RWPE1 (cell line): ENCODE measurements at regions not wholly inside any gene's neighbourhood (a gene's known extent, or its start where the extent isn't known, plus 50 kb on each side); places are given as distances from the start of the nearest gene placed in this dataset.

Source experiments
- CTCF ChIA-PET: fragments of 350-600 bp; sonication (Branson Sonifier 250); formaldehyde crosslinking; extraction: SDS; loops from one replicate; lab custom pipeline; 2021; lab: Yijun Ruan, JAX
- POLR2A ChIA-PET: fragments of 400-600 bp; formaldehyde crosslinking; extraction: SDS; loops from one replicate; lab custom pipeline; 2020; ENCODE audit warnings: antibody characterized with exemption; ENCODE audit not compliant: low non-redundant PET; lab: Yijun Ruan, JAX
- DNase-seq: peaks from one replicate; pipeline ENCODE4 v3.0.0; 2012; ENCODE audit warnings: low spot score
- H3K27ac ChIP-seq: fragments of 450-650 bp; 2 replicates; pipeline ENCODE4 v1.5.1; 2017
- TF ChIP-seq, protein P1 (sequence below): fragments of 450-650 bp; conservative IDR thresholded peaks from 2 replicates; pipeline ENCODE4 v1.5.1; 2017; ENCODE audit warnings: low read depth, mild to moderate bottlenecking

DNA sequence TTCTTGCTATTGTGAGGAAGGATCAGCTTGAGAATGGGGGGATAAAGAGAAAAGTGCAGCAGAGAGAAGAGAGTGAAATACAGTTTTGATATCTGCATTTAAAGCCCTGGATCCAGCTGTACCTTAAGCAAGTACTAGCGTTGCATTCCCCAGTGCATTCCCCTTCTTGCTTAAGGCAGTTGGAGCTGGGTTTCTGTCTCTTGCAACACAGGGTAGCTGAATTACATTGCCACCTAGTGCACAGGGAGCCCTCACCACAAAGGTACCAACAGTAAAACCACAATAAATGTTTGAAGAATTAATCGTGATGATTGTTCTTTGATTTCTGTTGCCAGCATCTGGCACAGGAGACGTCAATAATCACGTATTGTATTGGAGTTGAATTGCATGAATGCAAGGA lies 588.7 kb downstream of the RBFOX1 start:
- no peak for DNase-seq
- CTCF ChIA-PET = no interaction called here
- TF ChIP-seq, protein P1, sequence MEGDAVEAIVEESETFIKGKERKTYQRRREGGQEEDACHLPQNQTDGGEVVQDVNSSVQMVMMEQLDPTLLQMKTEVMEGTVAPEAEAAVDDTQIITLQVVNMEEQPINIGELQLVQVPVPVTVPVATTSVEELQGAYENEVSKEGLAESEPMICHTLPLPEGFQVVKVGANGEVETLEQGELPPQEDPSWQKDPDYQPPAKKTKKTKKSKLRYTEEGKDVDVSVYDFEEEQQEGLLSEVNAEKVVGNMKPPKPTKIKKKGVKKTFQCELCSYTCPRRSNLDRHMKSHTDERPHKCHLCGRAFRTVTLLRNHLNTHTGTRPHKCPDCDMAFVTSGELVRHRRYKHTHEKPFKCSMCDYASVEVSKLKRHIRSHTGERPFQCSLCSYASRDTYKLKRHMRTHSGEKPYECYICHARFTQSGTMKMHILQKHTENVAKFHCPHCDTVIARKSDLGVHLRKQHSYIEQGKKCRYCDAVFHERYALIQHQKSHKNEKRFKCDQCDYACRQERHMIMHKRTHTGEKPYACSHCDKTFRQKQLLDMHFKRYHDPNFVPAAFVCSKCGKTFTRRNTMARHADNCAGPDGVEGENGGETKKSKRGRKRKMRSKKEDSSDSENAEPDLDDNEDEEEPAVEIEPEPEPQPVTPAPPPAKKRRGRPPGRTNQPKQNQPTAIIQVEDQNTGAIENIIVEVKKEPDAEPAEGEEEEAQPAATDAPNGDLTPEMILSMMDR = no peak
- POLR2A ChIA-PET = no interaction called here
- H3K27ac ChIP-seq = no peak overlapping the region

DNA sequence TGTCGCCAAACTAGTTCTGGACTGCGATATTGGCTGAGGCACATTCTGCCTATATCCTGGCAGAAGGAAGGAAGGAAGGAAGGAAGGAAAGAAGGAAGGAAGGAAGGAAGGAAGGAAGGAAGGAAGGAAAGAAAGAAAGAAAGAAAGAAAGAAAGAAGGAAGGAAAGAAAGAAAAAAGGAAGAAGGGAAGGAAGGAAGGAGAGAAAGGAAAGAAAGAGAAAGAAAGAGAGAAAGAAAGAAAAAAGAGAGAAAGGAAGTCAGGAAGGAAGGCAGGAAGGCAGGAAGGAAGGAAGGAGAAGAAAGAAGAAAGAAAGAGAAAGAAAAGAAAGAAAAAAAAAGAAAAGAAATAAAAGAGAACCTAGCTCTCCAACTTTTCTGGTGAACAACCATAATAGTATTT lies 587.1 kb downstream of the RBFOX1 start:
- POLR2A ChIA-PET = no interaction called here
- TF ChIP-seq, protein P1 = no peak
- H3K27ac ChIP-seq = no peak overlapping the region
- DNase-seq = no peak
- CTCF ChIA-PET = interaction anchor here (0.6 kb wide), 1 partner anchor 788 kb away, joined by 3 read pairs; no protein-coding TSS in a partner anchor

DNA sequence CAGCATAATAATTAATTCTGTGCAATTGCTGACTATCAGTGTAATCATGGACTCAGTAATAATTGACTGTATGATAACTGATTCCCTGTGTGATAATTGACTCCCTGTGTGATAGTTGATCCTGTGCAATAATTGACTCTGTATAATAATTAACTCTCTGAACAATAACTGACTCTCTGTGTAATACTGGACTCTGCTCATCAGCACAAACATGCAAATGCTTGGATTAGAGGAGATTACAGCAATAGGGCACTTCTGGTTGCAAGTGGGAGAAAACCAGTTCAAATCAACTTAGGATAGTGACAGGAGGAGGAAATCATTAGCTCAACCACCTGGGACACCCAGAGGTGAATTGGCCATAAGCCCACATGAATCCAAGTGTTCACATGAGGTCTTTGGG lies 582.1 kb downstream of the RBFOX1 start:
- DNase-seq = no peak
- CTCF ChIA-PET = no interaction called here
- no peak overlapping the region for H3K27ac ChIP-seq
- TF ChIP-seq, protein P1 = no peak
- POLR2A ChIA-PET = no interaction called here

DNA sequence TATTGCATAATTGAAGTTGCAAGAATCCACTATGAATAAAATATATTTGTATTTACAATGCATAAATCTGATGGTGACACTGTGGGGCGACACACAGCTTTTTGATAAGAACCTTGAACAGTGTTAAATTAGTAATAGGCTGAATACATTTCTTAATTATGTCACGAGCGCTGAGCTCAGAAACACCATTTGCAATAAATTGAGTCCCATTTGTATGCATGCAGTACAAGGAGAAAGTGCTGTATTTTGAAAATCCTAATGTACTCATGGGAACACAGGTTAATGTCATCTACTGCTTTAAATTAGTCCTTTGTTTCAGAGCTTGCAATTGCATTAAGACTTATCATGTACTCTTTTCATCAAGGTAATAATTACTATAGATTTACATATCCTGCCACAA lies 579.5 kb downstream of the RBFOX1 start:
- DNase-seq = no peak
- TF ChIP-seq, protein P1 = no peak
- ChIA-PET CTCF (no interaction called here), POLR2A (no interaction called here)
- H3K27ac ChIP-seq = no peak overlapping the region

DNA sequence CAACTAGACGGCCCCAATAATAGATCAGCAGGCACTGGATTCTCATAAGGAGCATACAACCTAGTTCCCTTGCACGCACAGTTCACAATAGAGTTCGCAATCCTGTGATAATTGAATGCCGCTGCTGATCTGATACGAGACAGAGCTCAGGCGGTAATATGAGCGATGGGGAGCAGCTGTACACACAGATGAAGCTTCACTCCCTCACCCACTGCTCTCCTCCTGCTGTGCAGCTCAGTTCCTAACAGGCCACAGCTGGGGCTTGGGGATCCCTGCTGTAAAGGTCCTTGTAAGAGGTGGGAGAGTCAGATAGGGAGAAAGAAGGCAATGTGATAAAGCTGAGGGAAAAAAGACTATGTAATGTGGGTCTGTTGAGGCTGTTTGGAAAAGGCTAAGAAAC lies 577.5 kb downstream of the RBFOX1 start:
- TF ChIP-seq, protein P1 = no peak
- no peak overlapping the region for H3K27ac ChIP-seq
- POLR2A ChIA-PET = no interaction called here
- no peak for DNase-seq
- CTCF ChIA-PET = no interaction called here

DNA sequence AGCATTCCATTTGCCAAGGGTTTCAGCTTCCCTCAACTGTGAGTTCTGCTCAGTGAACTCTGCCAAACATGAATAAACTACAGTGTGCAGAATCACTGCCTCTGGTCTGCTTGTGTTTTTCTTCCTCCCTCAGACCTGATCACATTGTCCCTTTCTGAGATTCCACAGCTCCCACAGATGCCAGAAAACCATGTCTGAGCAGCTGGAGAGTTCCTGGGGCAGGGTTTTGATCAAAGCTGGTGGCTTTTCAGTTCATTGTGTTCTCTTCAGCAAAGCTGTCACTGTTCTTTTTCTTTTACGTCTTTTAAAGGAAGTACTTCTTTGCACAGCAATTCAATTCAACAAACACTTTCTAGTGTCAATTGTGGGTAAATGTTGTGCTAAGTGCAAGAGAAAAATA lies 555.8 kb downstream of the RBFOX1 start:
- ChIA-PET CTCF (no interaction called here), POLR2A (no interaction called here)
- no peak for DNase-seq
- TF ChIP-seq, protein P1 = no peak
- H3K27ac ChIP-seq = no peak overlapping the region

DNA sequence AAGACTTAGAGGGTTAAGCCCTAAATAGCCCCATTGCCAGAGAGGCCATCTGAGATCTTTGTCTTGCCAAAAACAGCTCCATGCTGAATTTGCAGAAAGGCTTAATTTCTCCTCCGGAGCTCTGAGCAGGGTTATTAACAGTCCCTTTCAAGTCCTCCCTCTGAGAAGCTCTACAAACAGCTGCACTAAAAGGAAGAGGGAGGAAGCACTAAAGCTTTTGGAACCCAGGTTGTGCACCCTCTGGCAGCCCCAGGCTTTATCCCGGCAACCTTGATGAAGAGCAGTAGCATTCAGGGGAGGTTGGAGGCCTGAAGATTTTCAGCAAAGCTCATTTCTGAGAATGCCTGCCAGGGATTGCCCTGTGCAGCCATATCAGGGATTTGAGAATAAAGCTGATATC lies 554.7 kb downstream of the RBFOX1 start:
- DNase-seq = no peak
- ChIA-PET POLR2A (no interaction called here), CTCF (no interaction called here)
- TF ChIP-seq, protein P1 = no peak
- no peak overlapping the region for H3K27ac ChIP-seq
